IMR-90 (cell line): ENCODE measurements at regions not wholly inside any gene's neighbourhood (a gene's known extent, or its start where the extent isn't known, plus 50 kb on each side); places are given as distances from the start of the nearest gene placed in this dataset.

Source experiments
- ATAC-seq: fragments of 200-7000 bp; cut with Tn5 transposase; 2 replicates; pipeline ENCODE4 v1.9.1; 2020; ENCODE audit warnings: low read depth, mild to moderate bottlenecking, moderate library complexity
- BruUV-seq: library from RNA; stranded (reverse); fragments of 400-500 nt; replicated peaks from 2 replicates; lab custom pipeline; 2021; lab: Mats Ljungman, UMichigan
- CTCF ChIA-PET: fragments of 300-600 bp; formaldehyde crosslinking; extraction: SDS; loops from one replicate; lab custom pipeline; 2021; ENCODE audit warnings: antibody characterized with exemption; lab: Yijun Ruan, JAX
- POLR2A ChIA-PET: fragments of 300-600 bp; sonication (Branson Sonifier 250); formaldehyde crosslinking; loops from one replicate; lab custom pipeline; 2022; ENCODE audit warnings: antibody characterized with exemption; ENCODE audit not compliant: unreplicated experiment; lab: Charles Lee
- DNase-seq: peaks from one replicate; pipeline ENCODE4 v3.0.0; 2013
- H2AFZ ChIP-seq: replicated peaks from 2 replicates; pipeline ENCODE3; 2013; ENCODE audit warnings: low read length, mild to moderate bottlenecking; ENCODE audit not compliant: poor library complexity
- H2AK5ac ChIP-seq: 2 replicates; pipeline ENCODE4 v1.6.1; 2013; ENCODE audit warnings: low read depth, low read length, inconsistent platforms
- H2AK9ac ChIP-seq: replicated peaks from 2 replicates; pipeline ENCODE3; 2013; ENCODE audit warnings: mild to moderate bottlenecking, low read depth, low read length, moderate library complexity; ENCODE audit not compliant: poor library complexity
- H2BK120ac ChIP-seq: 2 replicates; pipeline ENCODE4 v1.6.1; 2013; ENCODE audit warnings: low read depth, low read length, inconsistent platforms
- H2BK15ac ChIP-seq: 3 replicates; pipeline ENCODE4 v1.6.1; 2013; ENCODE audit warnings: low read depth, low read length, inconsistent platforms
- H2BK20ac ChIP-seq: 2 replicates; pipeline ENCODE4 v1.6.1; 2013; ENCODE audit warnings: low read depth, mild to moderate bottlenecking, inconsistent platforms, low read length, moderate library complexity
- H2BK5ac ChIP-seq: 2 replicates; pipeline ENCODE4 v1.6.1; 2013; ENCODE audit warnings: mild to moderate bottlenecking, low read depth, low read length, inconsistent platforms; ENCODE audit not compliant: poor library complexity, severe bottlenecking
- H3K14ac ChIP-seq: replicated peaks from 2 replicates; pipeline ENCODE4 v1.6.1; 2013; ENCODE audit warnings: low read depth, low read length, inconsistent platforms
- H3K18ac ChIP-seq: 2 replicates; pipeline ENCODE4 v1.6.1; 2013; ENCODE audit warnings: low read depth, low read length, control low read depth
- H3K23ac ChIP-seq: 2 replicates; pipeline ENCODE4 v1.6.1; 2013; ENCODE audit warnings: low read depth, low read length, inconsistent platforms
- H3K27ac ChIP-seq: 2 replicates; pipeline ENCODE4 v1.5.1; 2013; ENCODE audit warnings: mild to moderate bottlenecking, control low read depth, low read length; ENCODE audit not compliant: insufficient read depth
- H3K27me3 ChIP-seq: 2 replicates; pipeline ENCODE4 v1.6.1; 2013; ENCODE audit warnings: low read length; ENCODE audit not compliant: control insufficient read depth, insufficient read depth
- H3K36me3 ChIP-seq: 2 replicates; pipeline ENCODE4 v1.6.1; 2013; ENCODE audit warnings: low read length, mixed read lengths; ENCODE audit not compliant: control insufficient read depth, insufficient read depth
- H3K4ac ChIP-seq: 2 replicates; pipeline ENCODE4 v1.6.1; 2013; ENCODE audit warnings: low read depth, low read length, inconsistent platforms
- H3K4me1 ChIP-seq: 2 replicates; pipeline ENCODE4 v1.6.1; 2013; ENCODE audit warnings: low read length, mixed read lengths; ENCODE audit not compliant: control insufficient read depth, insufficient read depth
- H3K4me2 ChIP-seq: 2 replicates; pipeline ENCODE4 v1.6.1; 2013; ENCODE audit warnings: low read depth, mild to moderate bottlenecking, control low read depth, low read length, moderate library complexity
- H3K4me3 ChIP-seq: 2 replicates; pipeline ENCODE4 v1.5.1; 2013; ENCODE audit warnings: low read depth, mild to moderate bottlenecking, control low read depth, low read length, moderate library complexity; ENCODE audit not compliant: insufficient read depth
- H3K56ac ChIP-seq: 2 replicates; pipeline ENCODE4 v1.6.1; 2013; ENCODE audit warnings: low read length, inconsistent platforms; ENCODE audit not compliant: insufficient read depth; ENCODE audit errors: extremely low read depth
- H3K79me1 ChIP-seq, 2 experiments: 2 replicates each; pipeline ENCODE4 v1.6.1; 2013; ENCODE audit warnings: low read length in 2 of 2, inconsistent platforms in 1 of 2, low read depth in 1 of 2
- H3K9ac ChIP-seq: 2 replicates; pipeline ENCODE4 v1.6.1; 2013; ENCODE audit warnings: low read depth, low read length, control low read depth
- H3K9me1 ChIP-seq: 2 replicates; pipeline ENCODE4 v1.6.1; 2013; ENCODE audit warnings: low read length, inconsistent platforms; ENCODE audit not compliant: insufficient read depth
- H3K9me3 ChIP-seq: 2 replicates; pipeline ENCODE4 v1.6.1; 2013; ENCODE audit warnings: low read length; ENCODE audit not compliant: control insufficient read depth, insufficient read depth
- H4K20me1 ChIP-seq: 2 replicates; pipeline ENCODE4 v1.6.1; 2013; ENCODE audit warnings: low read length, inconsistent platforms; ENCODE audit not compliant: insufficient read depth
- H4K5ac ChIP-seq: 2 replicates; pipeline ENCODE4 v1.6.1; 2013; ENCODE audit warnings: mild to moderate bottlenecking, low read depth, low read length, control low read depth
- H4K8ac ChIP-seq, 2 experiments: 2 replicates each; pipeline ENCODE4 v1.6.1; 2013; ENCODE audit warnings: low read depth in 2 of 2, low read length in 2 of 2, control low read depth in 1 of 2, inconsistent platforms in 1 of 2
- H4K91ac ChIP-seq: 2 replicates; pipeline ENCODE4 v1.6.1; 2013; ENCODE audit warnings: low read depth, low read length, inconsistent platforms; ENCODE audit not compliant: insufficient read depth
- ELK1 ChIP-seq: fragments of 150-350 bp; IDR thresholded peaks from 2 replicates; pipeline ENCODE4 v1.6.1; 2016; ENCODE audit warnings: low read depth, mild to moderate bottlenecking, low read length, moderate library complexity, borderline replicate concordance
- FOS ChIP-seq: fragments of 150-350 bp; IDR thresholded peaks from 2 replicates; pipeline ENCODE4 v1.6.1; 2016; ENCODE audit warnings: low read depth, low read length
- MAZ ChIP-seq: IDR thresholded peaks from 2 replicates; pipeline ENCODE4 v1.6.1; 2012; ENCODE audit warnings: low read depth, mild to moderate bottlenecking, low read length, improper control_type of control experiment, moderate library complexity, borderline replicate concordance
- NFE2L2 ChIP-seq: fragments of 150-350 bp; IDR thresholded peaks from 2 replicates; pipeline ENCODE4 v1.6.1; 2016; ENCODE audit warnings: low read depth, mild to moderate bottlenecking, low read length
- POLR2A ChIP-seq: IDR thresholded peaks from 2 replicates; pipeline ENCODE4 v1.6.1; 2012; ENCODE audit warnings: mild to moderate bottlenecking, low read depth, low read length
- RCOR1 ChIP-seq: IDR thresholded peaks from 2 replicates; pipeline ENCODE4 v1.6.1; 2012; ENCODE audit warnings: mild to moderate bottlenecking, low read length, improper control_type of control experiment; ENCODE audit not compliant: insufficient replicate concordance
- WGBS, 2 experiments: methylation state at CpG; one replicate each; pipeline versions ENCODE4 v1.1.5 to v1.1.7; 2013; ENCODE audit warnings: missing lambda C conversion rate in 2 of 2; ENCODE audit not compliant: insufficient read length in 1 of 2; ENCODE audit errors: extremely low coverage in 2 of 2; 5-methylcytosine and 5-hydroxymethylcytosine counted together
- dilution Hi-C: fragments of 300-500 bp; cut with HindIII; formaldehyde crosslinking; loops from one replicate; pipeline ENCODE4 v1.14.3; 2018; ENCODE audit warnings: low sequenced_read_pairs; ENCODE audit not compliant: unreplicated experiment
- in situ Hi-C: fragments of 300-500 bp; cut with MboI; formaldehyde crosslinking; loops from 3 replicates; pipeline ENCODE4 v1.14.3; 2019; ENCODE audit warnings: low sequenced_read_pairs, inconsistent platforms, mixed read lengths
- intact Hi-C: fragments of 100-400 bp; cut with micrococcal nuclease; formaldehyde crosslinking; loops from 2 replicates; pipeline ENCODE4 v1.10.0; 2022

GRCh38 chr1:5291889-5292288 is 637.5 kb downstream of the AJAP1 start:
- Histone ChIP-seq H3K18ac (no peak overlapping the region), H2AK5ac (no peak overlapping the region), H4K8ac (no peak overlapping the region), H3K9me1 (no peaks in the 10 kb centered on the region), H3K4me3 (no peak overlapping the region), H3K4ac (no peak overlapping the region), H2BK15ac (no peak overlapping the region), H3K4me1 (no peaks in the 10 kb centered on the region), H2BK5ac (no peak overlapping the region), H3K79me1 (no peaks in the 10 kb centered on the region), H4K91ac (no peak overlapping the region), H3K56ac (no peak overlapping the region), H3K9ac (no peak overlapping the region), H2AFZ (no peak overlapping the region), H3K9me3 (peaks cover 40% of the 10 kb centered on the region), H4K5ac (no peak overlapping the region), H3K27me3 (no peaks in the 10 kb centered on the region), H2AK9ac (no peak overlapping the region), H3K14ac (no peak overlapping the region), H2BK120ac (no peak overlapping the region), H3K27ac (no peak overlapping the region), H2BK20ac (no peak overlapping the region), H3K36me3 (no peaks in the 10 kb centered on the region), H3K23ac (no peak overlapping the region), H3K4me2 (no peak overlapping the region), H4K20me1 (no peaks in the 10 kb centered on the region)
- in situ Hi-C loops (no loop called here), intact Hi-C loops (no loop called here), dilution Hi-C loops (no loop called here)
- CTCF ChIA-PET, result no interaction called here
- 59% methylated on average over 5 of the region's 6 CpGs; no CpG with 5 or more reads in 1 of the 2 experiments for WGBS, 2 experiments
- ATAC-seq (no peak), DNase-seq (no peak)
- TF ChIP-seq RCOR1, result no peak
- no peak for TF ChIP-seq FOS
- TF ChIP-seq MAZ, result no peak
- TF ChIP-seq POLR2A, result no peak
- no peak for TF ChIP-seq ELK1
- TF ChIP-seq NFE2L2, result no peak
- no TSS peak for BruUV-seq
- POLR2A ChIA-PET, result no interaction called here
